Tibial nerve (tissue), 4 donors: ENCODE measurements at regions not wholly inside any gene's neighbourhood (a gene's known extent, or its start where the extent isn't known, plus 50 kb on each side); places are given as distances from the start of the nearest gene placed in this dataset.

Experiments
- CTCF ChIP-seq, 5 experiments: fragments of 200-600 bp in 3 of 5; fragments of 450-650 bp in 2 of 5; sonication (generic) in 3 of 5; IDR thresholded peaks; one replicate each; pipeline ENCODE4 v1.5.1; 2016 to 2019; ENCODE audit warnings: antibody characterized with exemption in 5 of 5, mild to moderate bottlenecking in 3 of 5, moderate library complexity in 2 of 5
- EP300 ChIP-seq, 2 donors: sonication (generic); formaldehyde crosslinking; IDR thresholded peaks; one replicate each; pipeline ENCODE4 v1.6.1; 2017; ENCODE audit warnings: antibody characterized with exemption in 2 of 2, mild to moderate bottlenecking in 1 of 2
- POLR2A ChIP-seq, 2 donors: fragments of 450-650 bp; IDR thresholded peaks; one replicate each; pipeline ENCODE4 v1.6.1; 2017; ENCODE audit warnings: antibody characterized with exemption in 2 of 2, mild to moderate bottlenecking in 2 of 2, moderate library complexity in 2 of 2

- no peak for TF ChIP-seq CTCF (IDR thresholded peaks at IDR 0.05)
- no peak for TF ChIP-seq POLR2A (IDR thresholded peaks at IDR 0.05)
- no peak for TF ChIP-seq EP300 (IDR thresholded peaks at IDR 0.05)
These were observed 161.4 kb upstream of the SPRY2 start for GRCh38 chr13:80502359-80502758.
